Common myeloid progenitor, CD34-positive (primary cell): ENCODE measurements at regions not wholly inside any gene's neighbourhood (a gene's known extent, or its start where the extent isn't known, plus 50 kb on each side); places are given as distances from the start of the nearest gene placed in this dataset.

Experiments
- CTCF ChIA-PET: fragments of 350-600 bp; sonication (Branson Sonifier 250); formaldehyde crosslinking; loops from one replicate; lab custom pipeline; 2021; ENCODE audit warnings: antibody characterized with exemption; lab: Charles Lee
- POLR2A ChIA-PET: fragments of 350-600 bp; sonication (Branson Sonifier 250); formaldehyde crosslinking; loops from one replicate; lab custom pipeline; 2021; ENCODE audit warnings: antibody characterized with exemption; lab: Charles Lee
- DNase-seq, 3 donors: peaks; one replicate each; pipeline versions ENCODE4 v3.0.0 to v3.0.0-alpha.2; 2013
- H3K27ac ChIP-seq, 2 experiments: 1 replicate in 1 of 2; 2 replicates in 1 of 2; pipeline ENCODE4 v1.7.0; 2013; ENCODE audit warnings: inconsistent platforms in 2 of 2, low read length in 2 of 2, mild to moderate bottlenecking in 2 of 2, low read depth in 1 of 2, moderate library complexity in 1 of 2; ENCODE audit not compliant: severe bottlenecking in 2 of 2, insufficient read depth in 1 of 2, poor library complexity in 1 of 2
- H3K27me3 ChIP-seq, 5 experiments: replicated peaks in 2 of 5; 1 replicate in 3 of 5; 2 replicates in 2 of 5; pipeline versions ENCODE4 v1.6.1 to v1.7.0; 2013; ENCODE audit warnings: low read length in 4 of 5, mild to moderate bottlenecking in 2 of 5, moderate library complexity in 2 of 5, inconsistent platforms in 1 of 5; ENCODE audit not compliant: insufficient read depth in 5 of 5, control insufficient read depth in 4 of 5
- H3K36me3 ChIP-seq, 4 experiments: 1 replicate in 2 of 4; 2 replicates in 2 of 4; pipeline versions ENCODE4 v1.6.1 to v1.7.0; 2013; ENCODE audit warnings: low read length in 3 of 4, control low read depth in 1 of 4, mild to moderate bottlenecking in 1 of 4; ENCODE audit not compliant: control insufficient read depth in 4 of 4, insufficient read depth in 4 of 4
- H3K4me1 ChIP-seq, 4 experiments: 1 replicate in 3 of 4; 2 replicates in 1 of 4; pipeline versions ENCODE4 v1.6.1 to v1.7.1; 2013; ENCODE audit warnings: low read length in 3 of 4, mild to moderate bottlenecking in 3 of 4, control low read depth in 1 of 4, inconsistent platforms in 1 of 4, moderate library complexity in 1 of 4; ENCODE audit not compliant: control insufficient read depth in 4 of 4, insufficient read depth in 4 of 4; ENCODE audit errors: control extremely low read depth in 1 of 4
- H3K4me3 ChIP-seq, 7 experiments: 1 replicate in 4 of 7; 2 replicates in 3 of 7; pipeline versions ENCODE4 v1.5.1 to v1.7.0; 2013; ENCODE audit warnings: mild to moderate bottlenecking in 7 of 7, low read length in 6 of 7, moderate library complexity in 6 of 7, inconsistent platforms in 2 of 7, low read depth in 2 of 7, control low read depth in 1 of 7; ENCODE audit not compliant: insufficient read depth in 4 of 7, control insufficient read depth in 1 of 7; ENCODE audit errors: extremely low read depth in 1 of 7
- H3K9me3 ChIP-seq, 5 experiments: 1 replicate in 4 of 5; 2 replicates in 1 of 5; pipeline versions ENCODE4 v1.6.1 to v1.7.1; 2013; ENCODE audit warnings: low read length in 4 of 5, mild to moderate bottlenecking in 2 of 5, inconsistent platforms in 1 of 5, low read depth in 1 of 5, moderate library complexity in 1 of 5; ENCODE audit not compliant: control insufficient read depth in 4 of 5, insufficient read depth in 2 of 5; ENCODE audit errors: control extremely low read depth in 1 of 5
- WGBS: methylation state at CpG from one replicate; pipeline ENCODE4 v1.1.5; 2013; ENCODE audit not compliant: insufficient coverage; 5-methylcytosine and 5-hydroxymethylcytosine counted together

DNA sequence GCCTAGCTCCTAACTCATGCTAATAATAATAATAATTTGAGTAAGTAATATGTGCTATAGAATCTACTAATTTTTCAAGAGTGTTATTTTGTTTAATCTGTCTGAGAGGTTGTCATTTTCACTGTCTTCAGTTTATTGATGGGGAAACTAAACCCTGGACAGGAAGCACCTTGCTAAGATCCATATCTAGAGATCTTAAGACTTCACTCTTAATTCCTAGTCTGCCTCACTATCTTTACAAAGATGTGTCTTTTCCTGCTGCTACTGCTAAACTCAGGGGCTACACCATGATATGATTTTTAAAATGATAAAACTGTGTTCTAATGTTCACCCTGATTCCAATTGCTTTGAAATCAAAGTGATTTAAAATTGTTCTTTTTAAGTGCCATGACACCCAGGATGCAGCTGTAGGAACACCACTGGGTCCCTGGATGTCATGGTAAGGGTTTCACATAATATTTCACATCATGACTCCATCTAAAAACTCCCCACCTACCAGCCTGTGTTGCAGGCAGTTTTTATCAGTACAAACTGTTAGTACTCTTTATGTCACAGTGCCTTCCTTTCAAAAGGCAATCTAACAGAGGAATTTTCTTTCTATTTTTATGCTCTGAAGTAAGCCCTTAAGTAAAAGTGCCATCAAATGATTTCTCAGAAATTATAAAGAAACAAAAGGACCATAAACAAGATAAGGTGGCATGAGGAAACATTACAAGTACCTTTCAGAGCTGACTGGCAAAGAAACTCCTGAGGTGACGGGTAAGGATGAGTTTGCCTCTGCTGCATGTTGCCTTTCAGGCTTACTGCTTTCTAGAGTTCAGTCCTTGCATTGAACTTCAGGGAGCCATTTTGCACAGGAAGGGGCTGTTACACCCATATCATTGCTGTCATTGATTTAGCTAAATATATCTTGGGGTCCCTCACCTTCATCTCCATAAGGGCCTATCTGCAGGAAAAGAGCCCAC is 160.1 kb upstream of the SATB1 start:
- no peak overlapping the region for H3K27ac ChIP-seq
- POLR2A ChIA-PET = no interaction called here
- H3K4me1 ChIP-seq = peaks cover 0 to 11% (median 3%) of the 10 kb centered on the region in 4 experiments
- H3K9me3 ChIP-seq = peaks cover 0 to 7% (median 2%) of the 10 kb centered on the region in 5 experiments
- DNase-seq = peak in 2 of 3 donors; percentile 40 to 71
- WGBS = 91% methylated on average over 1 of the region's 1 CpG
- no peak overlapping the region for H3K4me3 ChIP-seq
- CTCF ChIA-PET = interaction anchor here (0.7 to 0.9 kb wide), 2 partner anchors 28 to 34 kb away, joined by 3 read pairs; no protein-coding TSS in a partner anchor
- H3K27me3 ChIP-seq = no peaks in the 10 kb centered on the region
- no peaks in the 10 kb centered on the region for H3K36me3 ChIP-seq

DNA sequence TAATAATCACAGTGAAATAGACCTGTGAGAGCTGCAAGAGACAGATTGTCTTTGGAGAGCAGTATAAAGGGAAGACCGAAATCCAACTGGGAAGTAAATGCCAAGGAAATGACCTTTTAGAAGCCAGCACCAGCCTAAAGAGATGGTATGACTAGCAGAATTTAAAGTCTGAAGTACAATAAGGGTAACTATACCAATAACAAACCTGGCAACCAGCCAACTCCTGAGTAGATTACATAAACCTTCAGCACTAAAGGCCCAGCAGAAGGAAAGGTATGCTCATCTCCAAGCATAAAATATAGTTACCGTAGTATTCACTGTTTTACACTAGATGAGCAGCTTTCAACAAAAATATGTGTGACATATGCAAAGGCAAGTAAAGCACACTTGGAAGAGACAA is 155.1 kb upstream of the SATB1 start:
- DNase-seq = peak in 2 of 3 donors; percentile 35 to 38
- Histone ChIP-seq H3K4me1 (peaks cover 0 to 7% (median 4%) of the 10 kb centered on the region in 4 experiments), H3K27me3 (no peaks in the 10 kb centered on the region), H3K4me3 (no peak overlapping the region), H3K27ac (no peak overlapping the region), H3K9me3 (peaks cover 0 to 7% (median 2%) of the 10 kb centered on the region in 5 experiments), H3K36me3 (no peaks in the 10 kb centered on the region)
- POLR2A ChIA-PET = no interaction called here
- CTCF ChIA-PET = no interaction called here
- WGBS = 75% methylated on average over 2 of the region's 2 CpGs

DNA sequence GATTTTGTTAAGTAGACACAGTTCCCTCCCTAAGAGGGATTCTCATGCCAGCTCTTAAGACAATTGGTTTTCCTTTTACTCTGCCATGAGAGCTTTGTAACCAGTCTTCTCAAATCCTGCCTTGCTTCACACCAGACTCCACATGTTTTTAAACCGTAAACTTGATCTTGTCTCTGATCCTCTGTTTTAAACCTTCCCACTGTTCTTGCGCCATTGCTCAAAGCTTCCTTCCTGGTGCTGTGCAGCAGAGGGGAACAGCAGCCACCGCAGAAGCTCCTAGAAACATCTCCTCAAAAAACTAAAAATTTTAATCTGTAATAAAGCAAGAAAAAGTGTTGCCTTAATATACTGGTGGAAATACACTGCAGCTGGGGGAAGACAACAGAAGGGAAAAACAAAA is 154.5 kb upstream of the SATB1 start:
- Histone ChIP-seq H3K36me3 (no peaks in the 10 kb centered on the region), H3K4me3 (no peak overlapping the region), H3K27ac (no peak overlapping the region), H3K4me1 (peaks cover 0 to 6% (median 2%) of the 10 kb centered on the region in 4 experiments), H3K9me3 (peaks cover 0 to 7% (median 2%) of the 10 kb centered on the region in 5 experiments), H3K27me3 (no peaks in the 10 kb centered on the region)
- 83% methylated on average over 2 of the region's 3 CpGs for WGBS
- ChIA-PET POLR2A (no interaction called here), CTCF (no interaction called here)
- DNase-seq = no peak

DNA sequence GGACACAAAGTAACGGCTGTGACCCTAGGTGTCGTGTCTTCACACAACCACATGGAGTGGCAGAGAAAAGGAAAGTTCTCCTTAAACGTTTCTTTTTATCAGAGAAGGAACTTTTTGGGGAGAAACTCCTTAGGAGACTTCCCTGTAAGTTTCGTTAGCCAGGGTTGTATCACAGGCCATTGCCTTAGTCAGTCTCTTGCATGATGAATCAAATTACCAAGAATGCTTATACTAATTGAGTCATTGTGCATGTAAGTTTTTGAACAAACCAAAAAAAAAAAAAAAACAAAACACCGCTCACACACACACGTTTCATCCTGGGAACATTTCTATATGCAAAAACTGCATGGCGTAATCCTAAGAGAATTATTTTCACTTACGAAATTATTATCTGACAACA is 150.4 kb upstream of the SATB1 start:
- ChIA-PET CTCF (interaction anchor here (0.6 kb wide), 1 partner anchor 102 kb away, joined by 5 read pairs; no protein-coding TSS in a partner anchor), POLR2A (no interaction called here)
- WGBS = 60% methylated on average over 1 of the region's 8 CpGs
- peaks cover 0 to 6% (median 1%) of the 10 kb centered on the region in 4 experiments for H3K4me1 ChIP-seq
- no peaks in the 10 kb centered on the region for H3K36me3 ChIP-seq
- H3K4me3 ChIP-seq = no peak overlapping the region
- no peak for DNase-seq
- H3K9me3 ChIP-seq = no peaks in the 10 kb centered on the region
- no peaks in the 10 kb centered on the region for H3K27me3 ChIP-seq
- no peak overlapping the region for H3K27ac ChIP-seq

GRCh38 chr3:18572809-18573208 is 147.7 kb upstream of the SATB1 start:
- no peak overlapping the region for H3K4me3 ChIP-seq
- POLR2A ChIA-PET = no interaction called here
- CTCF ChIA-PET = interaction anchor here (0.8 kb wide), 1 partner anchor 187 kb away, joined by 3 read pairs; no protein-coding TSS in a partner anchor
- H3K27me3 ChIP-seq = no peaks in the 10 kb centered on the region
- H3K9me3 ChIP-seq = no peaks in the 10 kb centered on the region
- no peak overlapping the region for H3K27ac ChIP-seq
- H3K36me3 ChIP-seq = no peaks in the 10 kb centered on the region
- no peaks in the 10 kb centered on the region for H3K4me1 ChIP-seq
- DNase-seq = no peak

- Histone ChIP-seq H3K27ac (no peak overlapping the region), H3K36me3 (no peaks in the 10 kb centered on the region), H3K4me3 (no peak overlapping the region), H3K4me1 (no peaks in the 10 kb centered on the region), H3K27me3 (no peaks in the 10 kb centered on the region), H3K9me3 (no peaks in the 10 kb centered on the region)
- ChIA-PET CTCF (no interaction called here), POLR2A (no interaction called here)
- DNase-seq = no peak
Observed at GRCh38 chr3:18567293-18567692, 142.2 kb upstream of the SATB1 start.
